Thyroid gland (tissue), 4 donors: ENCODE measurements at regions not wholly inside any gene's neighbourhood (a gene's known extent, or its start where the extent isn't known, plus 50 kb on each side); places are given as distances from the start of the nearest gene placed in this dataset.

ENCODE experiments used
- DNase-seq, 2 donors: peaks; one replicate each; pipeline ENCODE4 v3.0.0-alpha.2; 2019
- H3K27ac ChIP-seq, 3 donors: fragments of 200-600 bp; sonication (generic); 1 replicate in 2 of 3; 2 replicates in 1 of 3; pipeline ENCODE4 v1.5.1; 2016 to 2019; ENCODE audit warnings: mild to moderate bottlenecking in 1 of 3, moderate library complexity in 1 of 3
- H3K27me3 ChIP-seq: fragments of 200-600 bp; sonication (generic); one replicate; pipeline ENCODE4 v1.5.1; 2019
- H3K36me3 ChIP-seq, 2 donors: fragments of 200-600 bp; sonication (generic); one replicate each; pipeline ENCODE4 v1.5.1; 2016 to 2019
- H3K4me1 ChIP-seq, 2 donors: fragments of 200-600 bp; sonication (generic); one replicate each; pipeline ENCODE4 v1.5.1; 2017 to 2019
- H3K4me3 ChIP-seq, 3 donors: fragments of 200-600 bp; sonication (generic); replicated peaks in 1 of 3; 1 replicate in 2 of 3; 2 replicates in 1 of 3; pipeline ENCODE4 v1.5.1; 2016; ENCODE audit warnings: mild to moderate bottlenecking in 1 of 3
- H3K9me3 ChIP-seq: fragments of 200-600 bp; sonication (generic); one replicate; pipeline ENCODE4 v1.5.1; 2017
- POLR2A ChIP-seq, 2 donors: fragments of 450-650 bp; IDR thresholded peaks; one replicate each; pipeline ENCODE4 v1.6.1; 2017; ENCODE audit warnings: antibody characterized with exemption in 2 of 2, mild to moderate bottlenecking in 2 of 2, moderate library complexity in 1 of 2
- WGBS, 2 donors: methylation state at CpG; one replicate each; pipeline ENCODE4 v1.1.5; 2017; 5-methylcytosine and 5-hydroxymethylcytosine counted together
- intact Hi-C: fragments of 100-400 bp; cut with DNase I; formaldehyde crosslinking; loops from one replicate; pipeline ENCODE4 v1.15.1; 2023
- TF ChIP-seq, protein P1 (sequence below), 6 experiments: fragments of 200-600 bp in 3 of 6; fragments of 450-650 bp in 3 of 6; sonication (generic) in 3 of 6; IDR thresholded peaks; one replicate each; pipeline ENCODE4 v1.5.1; 2016 to 2019; ENCODE audit warnings: antibody characterized with exemption in 6 of 6, mild to moderate bottlenecking in 2 of 6, inconsistent platforms in 1 of 6, moderate library complexity in 1 of 6

- Histone ChIP-seq H3K9me3 (no peaks in the 10 kb centered on the region), H3K4me3 (no peak overlapping the region), H3K27ac (no peak overlapping the region), H3K27me3 (no peaks in the 10 kb centered on the region), H3K4me1 (no peaks in the 10 kb centered on the region), H3K36me3 (no peaks in the 10 kb centered on the region)
- TF ChIP-seq, protein P1, sequence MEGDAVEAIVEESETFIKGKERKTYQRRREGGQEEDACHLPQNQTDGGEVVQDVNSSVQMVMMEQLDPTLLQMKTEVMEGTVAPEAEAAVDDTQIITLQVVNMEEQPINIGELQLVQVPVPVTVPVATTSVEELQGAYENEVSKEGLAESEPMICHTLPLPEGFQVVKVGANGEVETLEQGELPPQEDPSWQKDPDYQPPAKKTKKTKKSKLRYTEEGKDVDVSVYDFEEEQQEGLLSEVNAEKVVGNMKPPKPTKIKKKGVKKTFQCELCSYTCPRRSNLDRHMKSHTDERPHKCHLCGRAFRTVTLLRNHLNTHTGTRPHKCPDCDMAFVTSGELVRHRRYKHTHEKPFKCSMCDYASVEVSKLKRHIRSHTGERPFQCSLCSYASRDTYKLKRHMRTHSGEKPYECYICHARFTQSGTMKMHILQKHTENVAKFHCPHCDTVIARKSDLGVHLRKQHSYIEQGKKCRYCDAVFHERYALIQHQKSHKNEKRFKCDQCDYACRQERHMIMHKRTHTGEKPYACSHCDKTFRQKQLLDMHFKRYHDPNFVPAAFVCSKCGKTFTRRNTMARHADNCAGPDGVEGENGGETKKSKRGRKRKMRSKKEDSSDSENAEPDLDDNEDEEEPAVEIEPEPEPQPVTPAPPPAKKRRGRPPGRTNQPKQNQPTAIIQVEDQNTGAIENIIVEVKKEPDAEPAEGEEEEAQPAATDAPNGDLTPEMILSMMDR (IDR thresholded peaks at IDR 0.05) = no peak
- TF ChIP-seq POLR2A (IDR thresholded peaks at IDR 0.05) = no peak
- intact Hi-C loops = no loop called here
- 34 to 42% methylated on average over 4 of the region's 4 CpGs for WGBS, 2 donors
- no peak for DNase-seq
Observed at GRCh38 chr4:11232015-11232414, 196.7 kb downstream of the HS3ST1 start.

GRCh38 chr4:11230866-11231265, 197.8 kb downstream of the HS3ST1 start:
- no peak overlapping the region for H3K27ac ChIP-seq
- H3K4me1 ChIP-seq = no peaks in the 10 kb centered on the region
- 68 to 90% methylated on average over 2 of the region's 2 CpGs for WGBS, 2 donors
- no peaks in the 10 kb centered on the region for H3K36me3 ChIP-seq
- H3K27me3 ChIP-seq = no peaks in the 10 kb centered on the region
- no peak overlapping the region for H3K4me3 ChIP-seq
- no peak for DNase-seq
- H3K9me3 ChIP-seq = no peaks in the 10 kb centered on the region
- intact Hi-C loops = no loop called here
- TF ChIP-seq, protein P1 (IDR thresholded peaks at IDR 0.05) = no peak
- no peak for TF ChIP-seq POLR2A (IDR thresholded peaks at IDR 0.05)

DNA sequence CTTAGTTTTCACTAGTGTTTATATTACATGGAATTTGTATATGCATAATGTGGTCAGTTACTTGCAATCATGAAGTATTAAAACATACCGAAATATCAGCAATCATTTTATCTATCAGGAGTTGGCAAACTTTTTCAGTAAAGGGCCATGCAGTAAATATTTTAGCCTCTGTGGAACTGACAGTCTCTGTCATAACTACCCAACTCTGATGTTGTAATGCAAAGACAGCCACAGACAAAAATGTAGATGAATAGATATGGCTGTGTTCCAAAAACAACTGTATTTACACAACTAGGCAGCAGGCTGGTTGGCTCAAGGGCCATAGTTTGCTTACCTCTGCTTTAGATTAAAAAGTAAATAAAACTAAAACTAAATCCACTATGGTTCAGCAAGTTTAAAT, 200.2 kb downstream of the HS3ST1 start:
- no peaks in the 10 kb centered on the region for H3K9me3 ChIP-seq
- H3K4me1 ChIP-seq = no peaks in the 10 kb centered on the region
- DNase-seq = no peak
- no peaks in the 10 kb centered on the region for H3K27me3 ChIP-seq
- H3K36me3 ChIP-seq = no peaks in the 10 kb centered on the region
- TF ChIP-seq, protein P1 (IDR thresholded peaks at IDR 0.05) = no peak
- no peak for TF ChIP-seq POLR2A (IDR thresholded peaks at IDR 0.05)
- 89 to 95% methylated on average over 1 of the region's 1 CpG for WGBS, 2 donors
- intact Hi-C loops = no loop called here
- H3K27ac ChIP-seq = no peak overlapping the region
- H3K4me3 ChIP-seq = no peak overlapping the region

DNA sequence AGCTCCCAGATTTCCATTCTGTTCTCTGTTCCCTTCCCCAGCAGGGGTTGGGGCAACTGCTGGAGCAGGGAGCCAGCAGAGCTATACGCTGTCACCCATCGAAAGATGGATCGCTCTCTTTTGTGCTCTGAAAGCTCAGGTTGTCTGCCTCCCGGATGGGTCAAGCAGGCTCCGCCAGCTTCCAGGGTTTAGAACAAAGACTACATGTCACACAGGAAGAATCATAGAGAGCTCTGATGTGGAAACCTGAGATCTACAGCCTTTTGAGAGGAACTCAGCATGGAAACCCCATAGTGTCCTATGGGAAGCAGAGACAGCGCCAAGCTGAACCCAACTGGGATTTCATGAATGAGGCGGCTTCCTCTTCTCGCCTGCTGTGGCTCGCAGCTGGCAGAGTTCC, 205.4 kb downstream of the HS3ST1 start:
- Histone ChIP-seq H3K4me1 (no peaks in the 10 kb centered on the region), H3K9me3 (no peaks in the 10 kb centered on the region), H3K27me3 (no peaks in the 10 kb centered on the region), H3K4me3 (no peak overlapping the region), H3K27ac (no peak overlapping the region), H3K36me3 (no peaks in the 10 kb centered on the region)
- intact Hi-C loops = no loop called here
- 76 to 87% methylated on average over 9 of the region's 9 CpGs for WGBS, 2 donors
- TF ChIP-seq, protein P1 (IDR thresholded peaks at IDR 0.05) = no peak
- no peak for TF ChIP-seq POLR2A (IDR thresholded peaks at IDR 0.05)
- DNase-seq = no peak

GRCh38 chr4:11218692-11219091, 210.0 kb downstream of the HS3ST1 start:
- H3K27ac ChIP-seq = no peak overlapping the region
- DNase-seq = no peak
- no peaks in the 10 kb centered on the region for H3K36me3 ChIP-seq
- no peaks in the 10 kb centered on the region for H3K4me1 ChIP-seq
- H3K27me3 ChIP-seq = no peaks in the 10 kb centered on the region
- H3K4me3 ChIP-seq = no peak overlapping the region
- TF ChIP-seq, protein P1 (IDR thresholded peaks at IDR 0.05) = no peak
- no peak for TF ChIP-seq POLR2A (IDR thresholded peaks at IDR 0.05)
- WGBS, 2 donors = 92 to 95% methylated on average over 5 of the region's 5 CpGs
- H3K9me3 ChIP-seq = no peaks in the 10 kb centered on the region
- intact Hi-C loops = no loop called here
